Panc1 (cell line): ENCODE measurements at regions not wholly inside any gene's neighbourhood (a gene's known extent, or its start where the extent isn't known, plus 50 kb on each side); places are given as distances from the start of the nearest gene placed in this dataset.
"Not testable (repeated sequence)": the region's sequence is repeated elsewhere in the genome, so short reads cannot be mapped to it uniquely, and the experiment has no call there.

Source experiments
- ATAC-seq: fragments of 200-7000 bp; cut with Tn5 transposase; 2 replicates; pipeline ENCODE4 v1.9.1; 2020; ENCODE audit warnings: mild to moderate bottlenecking, moderate library complexity
- BruUV-seq: library from RNA; stranded (reverse); fragments of 400-500 nt; replicated peaks from 2 replicates; lab custom pipeline; 2021; lab: Mats Ljungman, UMichigan
- CTCF ChIA-PET: fragments of 300-600 bp; sonication (Branson Sonifier 250); formaldehyde crosslinking; loops from one replicate; lab custom pipeline; 2022; ENCODE audit warnings: antibody characterized with exemption; lab: Charles Lee
- POLR2A ChIA-PET: fragments of 300-600 bp; sonication (Branson Sonifier 250); formaldehyde crosslinking; loops from one replicate; lab custom pipeline; 2022; ENCODE audit warnings: antibody characterized with exemption; lab: Charles Lee
- DNase-seq: peaks from one replicate; pipeline ENCODE4 v3.0.0-alpha.2; 2010; ENCODE audit warnings: low read depth, low spot score
- H3K27ac ChIP-seq: 2 replicates; pipeline ENCODE4 v1.5.1; 2011; ENCODE audit warnings: mild to moderate bottlenecking, low read length, inconsistent platforms
- H3K27me3 ChIP-seq: fragments of 200-500 bp; sonication (Bioruptor generic); 2 replicates; pipeline ENCODE4 v1.6.0; 2014; ENCODE audit warnings: low read length, inconsistent platforms; ENCODE audit not compliant: control insufficient read depth, insufficient read depth
- H3K36me3 ChIP-seq: fragments of 200-500 bp; sonication (Bioruptor generic); 2 replicates; pipeline ENCODE4 v1.5.1; 2014; ENCODE audit warnings: inconsistent platforms, mild to moderate bottlenecking, low read length, moderate library complexity; ENCODE audit not compliant: control insufficient read depth, insufficient read depth
- H3K4me1 ChIP-seq: 2 replicates; pipeline ENCODE4 v1.5.1; 2011; ENCODE audit warnings: inconsistent platforms, mild to moderate bottlenecking, low read length, moderate library complexity; ENCODE audit not compliant: control insufficient read depth, insufficient read depth
- H3K4me3 ChIP-seq, 2 experiments: 2 replicates each; pipeline ENCODE4 v1.5.1; 2011 to 2012; ENCODE audit warnings: low read depth in 2 of 2, low read length in 2 of 2, mild to moderate bottlenecking in 2 of 2, inconsistent platforms in 1 of 2, moderate library complexity in 1 of 2
- H3K9me3 ChIP-seq: fragments of 200-500 bp; sonication (Bioruptor generic); 2 replicates; pipeline ENCODE4 v1.5.1; 2014; ENCODE audit warnings: low read depth, mild to moderate bottlenecking, inconsistent platforms, low read length, moderate library complexity; ENCODE audit not compliant: control insufficient read depth, insufficient read depth
- CTCF ChIP-seq: fragments of 450-650 bp; IDR thresholded peaks from 2 replicates; pipeline ENCODE4 v1.5.1; 2017; ENCODE audit warnings: mild to moderate bottlenecking
- POLR2AphosphoS5 ChIP-seq: IDR thresholded peaks from 2 replicates; pipeline ENCODE4 v1.6.1; 2012; ENCODE audit warnings: mild to moderate bottlenecking, low read depth, low read length, moderate library complexity
- REST ChIP-seq, 2 experiments: IDR thresholded peaks; 2 replicates each; pipeline ENCODE4 v1.6.1; 2011 to 2012; ENCODE audit warnings: low read depth in 2 of 2, control low read depth in 1 of 2, low read length in 1 of 2, mild to moderate bottlenecking in 1 of 2, moderate library complexity in 1 of 2; ENCODE audit not compliant: insufficient read depth in 1 of 2
- SIN3A ChIP-seq: IDR thresholded peaks from 2 replicates; pipeline ENCODE4 v1.6.1; 2012; ENCODE audit warnings: low read depth, mild to moderate bottlenecking, low read length, moderate library complexity, borderline replicate concordance; ENCODE audit not compliant: insufficient read depth
- TCF7L2 ChIP-seq: IDR thresholded peaks from 2 replicates; pipeline ENCODE4 v1.6.1; 2011; ENCODE audit warnings: mild to moderate bottlenecking, low read depth, low read length, inconsistent platforms
- in situ Hi-C: cut with HindIII; loops from 2 replicates; pipeline ENCODE4 v1.10.0; 2016; ENCODE audit warnings: low sequenced_read_pairs, low pct_unique_long_range_greater_than_20kb
- intact Hi-C: fragments of 100-400 bp; cut with micrococcal nuclease; formaldehyde crosslinking; loops from one replicate; pipeline ENCODE4 v1.10.0; 2022; ENCODE audit not compliant: unreplicated experiment

GRCh38 chr4:124931050-124931449 is 218.5 kb upstream of the ANKRD50 start:
- ChIA-PET POLR2A (no interaction called here), CTCF (no interaction called here)
- ATAC-seq = no peak
- BruUV-seq = no TSS peak
- Histone ChIP-seq H3K9me3 (no peaks in the 10 kb centered on the region), H3K27ac (no peak overlapping the region), H3K4me1 (no peaks in the 10 kb centered on the region), H3K36me3 (no peaks in the 10 kb centered on the region), H3K27me3 (no peaks in the 10 kb centered on the region), H3K4me3 (no peak overlapping the region)
- DNase-seq = no peak
- intact Hi-C loops (no loop called here), in situ Hi-C loops (no loop called here)
- TF ChIP-seq SIN3A (no peak), TCF7L2 (no peak), REST (IDR thresholded peaks at IDR 0.05; ENCODE audit: insufficient read depth in 1 of 2, low read depth in 2 of 2, low read length in 1 of 2) (no peak), POLR2AphosphoS5 (no peak), CTCF (no peak)

- H3K27ac ChIP-seq, H3K27me3 ChIP-seq, DNase-seq, in situ Hi-C loops, H3K4me3 ChIP-seq, ATAC-seq, H3K4me1 ChIP-seq, H3K9me3 ChIP-seq, BruUV-seq, CTCF ChIA-PET, intact Hi-C loops, H3K36me3 ChIP-seq: not testable (repeated sequence)
- POLR2A ChIA-PET = interaction anchor here (0.6 kb wide), 1 partner anchor 32 kb away, joined by 6 read pairs; no protein-coding TSS in a partner anchor
Observed at GRCh38 chr4:124922748-124923147, 210.2 kb upstream of the ANKRD50 start.

GRCh38 chr4:124918559-124919122 is 206.1 kb upstream of the ANKRD50 start:
- Histone ChIP-seq H3K9me3 (no peaks in the 10 kb centered on the region), H3K27me3 (no peaks in the 10 kb centered on the region), H3K4me3 (no peak overlapping the region), H3K36me3 (no peaks in the 10 kb centered on the region), H3K27ac (no peak overlapping the region), H3K4me1 (no peaks in the 10 kb centered on the region)
- DNase-seq (no peak), ATAC-seq (no peak)
- BruUV-seq = no TSS peak
- POLR2A ChIA-PET = no interaction called here
- in situ Hi-C loops (no loop called here), intact Hi-C loops (no loop called here)
- CTCF ChIA-PET = no interaction called here
- TF ChIP-seq SIN3A (no peak), POLR2AphosphoS5 (no peak), CTCF (no peak)
